Vagina (tissue), 2 donors: ENCODE measurements at regions not wholly inside any gene's neighbourhood (a gene's known extent, or its start where the extent isn't known, plus 50 kb on each side); places are given as distances from the start of the nearest gene placed in this dataset.

Experiments
- DNase-seq, 2 donors: peaks; one replicate each; pipeline ENCODE4 v3.0.0-alpha.2; 2017; ENCODE audit errors: extremely low spot score in 2 of 2
- H3K27ac ChIP-seq: fragments of 200-600 bp; sonication (generic); one replicate; pipeline ENCODE4 v1.5.1; 2019
- H3K27me3 ChIP-seq: fragments of 200-600 bp; sonication (generic); one replicate; pipeline ENCODE4 v1.5.1; 2019
- H3K36me3 ChIP-seq, 2 donors: fragments of 200-600 bp; sonication (generic); one replicate each; pipeline ENCODE4 v1.5.1; 2017 to 2019
- H3K4me1 ChIP-seq: fragments of 200-600 bp; sonication (generic); one replicate; pipeline ENCODE4 v1.5.1; 2019
- H3K4me3 ChIP-seq, 2 donors: fragments of 200-600 bp; sonication (generic); 1 replicate in 1 of 2; 2 replicates in 1 of 2; pipeline ENCODE4 v1.5.1; 2016 to 2019
- H3K9me3 ChIP-seq: fragments of 200-600 bp; sonication (generic); one replicate; pipeline ENCODE4 v1.5.1; 2019
- CTCF ChIP-seq, 3 experiments: fragments of 450-650 bp in 2 of 3; fragments of 200-600 bp in 1 of 3; sonication (generic) in 1 of 3; IDR thresholded peaks; one replicate each; pipeline ENCODE4 v1.5.1; 2017 to 2019; ENCODE audit warnings: antibody characterized with exemption in 3 of 3, mild to moderate bottlenecking in 2 of 3, moderate library complexity in 2 of 3
- POLR2A ChIP-seq, 2 donors: fragments of 450-650 bp; IDR thresholded peaks; one replicate each; pipeline ENCODE4 v1.6.1; 2017; ENCODE audit warnings: antibody characterized with exemption in 2 of 2, mild to moderate bottlenecking in 2 of 2, moderate library complexity in 2 of 2
- POLR2AphosphoS5 ChIP-seq, 2 donors: sonication (generic); formaldehyde crosslinking; IDR thresholded peaks; one replicate each; pipeline ENCODE4 v1.9.0; 2017; ENCODE audit warnings: antibody characterized with exemption in 2 of 2, mild to moderate bottlenecking in 2 of 2, low read depth in 1 of 2; ENCODE audit not compliant: insufficient read depth in 1 of 2
- intact Hi-C: fragments of 100-400 bp; cut with DNase I; formaldehyde crosslinking; loops from one replicate; pipeline ENCODE4 v1.15.1; 2023

DNA sequence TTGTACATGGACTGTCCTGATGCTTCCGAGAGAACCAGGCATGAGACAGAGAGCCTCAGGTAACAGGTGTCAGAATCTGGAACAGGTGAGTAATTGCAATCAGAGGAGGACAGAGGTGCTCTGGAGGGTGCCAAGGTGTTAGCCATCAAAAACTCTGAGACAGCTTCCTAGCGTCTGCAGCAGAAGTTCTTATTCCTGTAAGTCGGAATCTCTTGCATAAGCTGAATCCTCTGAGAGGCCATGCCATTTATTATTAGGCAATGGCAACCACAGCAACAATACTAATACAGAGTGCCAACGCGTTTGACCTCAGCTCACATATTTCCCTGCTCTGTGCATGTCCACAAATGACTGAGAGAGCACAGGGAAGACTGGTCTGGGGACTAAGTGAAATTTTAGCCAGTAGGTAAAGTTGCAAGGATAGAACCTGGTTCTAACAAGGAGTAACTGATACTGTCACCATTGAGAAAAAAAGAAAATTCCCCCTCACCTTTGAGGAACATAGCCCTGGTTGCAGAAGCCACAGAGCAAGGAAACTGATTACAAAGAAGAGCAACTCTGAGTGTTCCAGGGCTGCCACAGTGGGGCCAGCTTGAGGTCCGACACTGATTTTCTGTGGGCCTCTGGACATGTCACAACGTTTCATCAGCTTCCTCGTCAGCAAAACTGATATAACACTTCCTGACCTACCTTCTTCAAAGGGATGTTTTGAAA lies 55.1 kb upstream of the ACSL3 start:
- intact Hi-C loops = no loop called here
- no peak for TF ChIP-seq CTCF (IDR thresholded peaks at IDR 0.05)
- no peak for TF ChIP-seq POLR2AphosphoS5 (IDR thresholded peaks at IDR 0.05; ENCODE audit: insufficient read depth in 1 of 2, low read depth in 1 of 2)
- TF ChIP-seq POLR2A (IDR thresholded peaks at IDR 0.05) = no peak
- H3K27me3 ChIP-seq = no peaks in the 10 kb centered on the region
- no peak overlapping the region for H3K4me3 ChIP-seq
- H3K9me3 ChIP-seq = no peaks in the 10 kb centered on the region
- no peak overlapping the region for H3K27ac ChIP-seq
- no peaks in the 10 kb centered on the region for H3K36me3 ChIP-seq
- H3K4me1 ChIP-seq = no peaks in the 10 kb centered on the region
- no peak for DNase-seq

DNA sequence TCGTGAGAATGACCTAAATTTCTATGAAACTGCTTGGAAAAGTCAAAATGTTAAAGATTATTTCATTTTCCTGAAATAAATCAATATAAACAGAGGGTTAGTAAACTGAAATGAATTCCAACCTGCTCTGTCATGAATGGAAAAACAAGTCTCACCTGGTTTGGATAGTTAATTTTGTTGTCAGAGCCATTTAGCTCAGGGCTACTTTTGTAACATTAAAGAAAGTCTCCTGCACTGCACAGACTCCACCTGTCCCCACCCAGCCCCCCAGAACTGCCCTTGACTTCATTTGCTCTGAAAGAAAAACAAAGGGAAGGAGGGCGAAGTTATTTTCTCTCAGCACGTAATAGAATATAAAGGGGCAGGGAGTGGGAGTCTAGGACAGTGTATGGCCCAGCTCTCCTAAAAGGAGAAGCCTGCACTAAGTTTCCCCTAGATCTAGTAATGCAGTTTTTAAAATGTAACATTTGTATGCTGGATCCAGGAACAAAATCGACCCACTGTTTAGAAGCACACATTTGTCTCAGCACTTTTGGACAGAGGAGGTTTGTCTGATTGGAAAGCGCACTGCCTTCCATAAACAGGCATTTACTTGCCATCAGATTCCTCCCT lies 54.2 kb upstream of the ACSL3 start:
- no peak overlapping the region for H3K27ac ChIP-seq
- H3K36me3 ChIP-seq = no peaks in the 10 kb centered on the region
- H3K9me3 ChIP-seq = no peaks in the 10 kb centered on the region
- H3K4me3 ChIP-seq = no peak overlapping the region
- DNase-seq = no peak
- intact Hi-C loops = no loop called here
- no peaks in the 10 kb centered on the region for H3K4me1 ChIP-seq
- TF ChIP-seq POLR2A (IDR thresholded peaks at IDR 0.05) (no peak), POLR2AphosphoS5 (IDR thresholded peaks at IDR 0.05; ENCODE audit: insufficient read depth in 1 of 2, low read depth in 1 of 2) (no peak), CTCF (IDR thresholded peaks at IDR 0.05) (no peak)
- H3K27me3 ChIP-seq = no peaks in the 10 kb centered on the region

- intact Hi-C loops = no loop called here
- TF ChIP-seq CTCF (IDR thresholded peaks at IDR 0.05) (no peak), POLR2AphosphoS5 (IDR thresholded peaks at IDR 0.05; ENCODE audit: insufficient read depth in 1 of 2, low read depth in 1 of 2) (no peak), POLR2A (IDR thresholded peaks at IDR 0.05) (no peak)
Observed at GRCh38 chr2:222807431-222807830, 53.4 kb upstream of the ACSL3 start.

DNA sequence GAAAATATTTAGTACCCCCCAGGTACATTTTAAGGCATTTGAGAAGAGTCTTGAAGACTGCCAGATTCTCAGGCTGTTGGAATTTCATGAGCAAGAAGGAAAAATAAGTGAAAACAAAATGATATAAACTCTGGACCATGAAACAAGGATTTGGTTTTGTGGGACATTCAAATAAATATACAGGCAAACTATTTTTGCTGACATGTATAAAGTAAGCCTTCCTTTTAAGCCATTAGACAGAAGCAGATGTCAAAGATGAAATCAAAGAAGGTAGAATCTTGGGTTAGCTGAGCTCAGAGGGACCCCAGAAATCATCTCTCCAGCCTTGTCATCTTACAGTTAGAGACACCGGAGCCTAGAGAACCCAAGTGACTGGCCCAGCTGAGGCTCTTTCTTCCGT lies 51.3 kb upstream of the ACSL3 start:
- no peak for DNase-seq
- TF ChIP-seq CTCF (IDR thresholded peaks at IDR 0.05) = no peak
- H3K4me3 ChIP-seq = no peak overlapping the region

More at GRCh38 chr2:222807431-222807830, 53.4 kb upstream of the ACSL3 start:
- Histone ChIP-seq H3K4me3 (no peak overlapping the region), H3K36me3 (no peaks in the 10 kb centered on the region), H3K4me1 (no peaks in the 10 kb centered on the region), H3K9me3 (no peaks in the 10 kb centered on the region), H3K27ac (no peak overlapping the region), H3K27me3 (no peaks in the 10 kb centered on the region)
- DNase-seq = no peak

GRCh38 chr2:222810044-222810443 lies 50.8 kb upstream of the ACSL3 start:
- intact Hi-C loops = no loop called here

More for the DNA sequence above, 51.3 kb upstream of the ACSL3 start:
- Histone ChIP-seq H3K4me1 (no peaks in the 10 kb centered on the region), H3K27me3 (no peaks in the 10 kb centered on the region), H3K36me3 (no peaks in the 10 kb centered on the region), H3K9me3 (no peaks in the 10 kb centered on the region), H3K27ac (no peak overlapping the region)
- intact Hi-C loops = no loop called here

More at GRCh38 chr2:222810044-222810443, 50.8 kb upstream of the ACSL3 start:
- Histone ChIP-seq H3K27me3 (no peaks in the 10 kb centered on the region), H3K27ac (no peak overlapping the region), H3K9me3 (no peaks in the 10 kb centered on the region), H3K4me1 (no peaks in the 10 kb centered on the region), H3K4me3 (no peak overlapping the region), H3K36me3 (no peaks in the 10 kb centered on the region)
- TF ChIP-seq CTCF (IDR thresholded peaks at IDR 0.05) (no peak), POLR2A (IDR thresholded peaks at IDR 0.05) (no peak), POLR2AphosphoS5 (IDR thresholded peaks at IDR 0.05; ENCODE audit: insufficient read depth in 1 of 2, low read depth in 1 of 2) (no peak)
- DNase-seq = no peak
